Skeletal muscle cell (primary cell): ENCODE measurements at regions not wholly inside any gene's neighbourhood (a gene's known extent, or its start where the extent isn't known, plus 50 kb on each side); places are given as distances from the start of the nearest gene placed in this dataset.
A peak's percentile ranks its signal among the peaks of the same experiment; 100 is the strongest.
"Not testable (repeated sequence)": the region's sequence is repeated elsewhere in the genome, so short reads cannot be mapped to it uniquely, and the experiment has no call there.

Experiments
- DNase-seq: peaks from one replicate; pipeline ENCODE4 v3.0.0-alpha.2; 2010; ENCODE audit warnings: low read depth
- H3K4me3 ChIP-seq: 2 replicates; pipeline ENCODE4 v1.5.1; 2011; ENCODE audit warnings: low read depth, mild to moderate bottlenecking, control low read depth, low read length, moderate library complexity

DNA sequence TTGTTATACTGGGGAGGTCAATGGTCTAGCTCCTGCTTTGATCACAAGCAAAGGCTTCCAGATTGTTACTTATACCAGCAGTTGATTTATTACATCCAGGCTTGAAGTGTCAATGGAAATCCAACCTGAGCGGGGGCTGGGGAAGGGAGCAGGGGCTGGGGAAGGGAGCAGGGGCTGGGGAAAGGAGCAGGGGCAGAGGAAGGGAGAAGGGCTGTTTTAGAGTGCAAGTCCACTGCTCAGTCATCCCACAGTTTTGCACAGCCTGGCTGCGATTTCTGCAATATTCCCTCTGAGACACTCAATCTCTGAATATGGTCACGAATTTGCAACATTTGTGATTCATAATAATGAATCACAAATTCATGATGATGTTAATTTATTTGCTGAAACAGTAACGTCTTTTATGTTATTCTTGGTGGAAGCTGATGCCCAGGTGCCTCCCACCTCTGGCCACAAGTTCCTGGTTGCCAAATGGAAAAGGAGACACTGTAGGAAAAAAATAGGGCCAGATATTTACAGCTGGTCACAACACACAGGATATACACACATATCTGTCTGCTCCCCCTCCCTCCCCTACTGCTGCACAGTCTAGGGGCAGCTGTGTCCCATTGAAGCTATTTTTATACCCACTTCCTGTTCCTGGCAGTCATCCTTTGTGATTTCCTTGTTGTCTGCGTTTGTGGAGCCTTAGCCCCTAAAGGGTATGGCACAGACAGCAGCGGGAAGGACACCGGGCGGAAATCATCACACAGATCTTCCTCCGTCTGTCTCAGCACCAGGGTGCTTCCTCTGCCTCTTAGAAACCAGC lies 325.1 kb downstream of the GADD45G start:
- DNase-seq, result no peak
- no peak overlapping the region for H3K4me3 ChIP-seq

DNA sequence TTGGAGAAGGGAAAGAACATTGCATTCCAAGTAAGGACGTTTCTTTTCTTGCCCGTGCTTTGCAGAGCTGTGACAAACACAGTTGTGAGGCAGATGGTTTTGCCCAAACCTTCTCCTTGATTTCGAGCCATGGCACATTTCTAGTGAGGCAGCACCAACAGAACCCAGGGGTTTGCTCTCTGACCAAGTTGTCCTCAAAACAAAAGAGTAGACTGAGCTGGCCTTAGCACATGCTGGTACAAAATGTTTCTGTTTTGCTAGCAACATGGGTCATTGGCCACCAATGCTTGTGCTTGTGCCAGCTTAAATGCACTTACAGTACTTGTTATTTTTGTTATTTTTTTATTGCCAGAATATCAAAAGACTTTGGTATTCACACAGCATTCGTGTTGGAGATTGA lies 328.8 kb downstream of the GADD45G start:
- DNase-seq, result no peak
- H3K4me3 ChIP-seq, result no peak overlapping the region

GRCh38 chr9:89935115-89935514 lies 330.3 kb downstream of the GADD45G start:
- no peak overlapping the region for H3K4me3 ChIP-seq
- DNase-seq, result no peak

DNA sequence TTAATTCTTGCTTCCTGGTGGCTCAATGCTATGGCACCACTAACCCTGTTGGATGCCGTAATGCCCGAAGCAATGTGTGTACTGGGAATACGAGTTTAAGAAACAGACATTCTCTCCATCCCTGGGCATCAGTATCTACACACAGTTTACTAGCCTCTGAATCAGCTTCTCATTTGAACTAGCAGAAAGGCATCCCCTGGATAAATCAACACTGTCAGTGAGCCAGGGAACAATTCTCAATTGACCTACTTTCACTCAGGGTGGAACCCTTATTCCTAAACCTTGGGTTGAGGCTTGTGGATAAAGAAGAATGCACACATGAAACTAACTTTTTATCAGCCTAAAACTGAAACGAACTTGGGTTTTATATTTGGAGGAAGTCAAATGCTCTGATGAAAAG lies 331.0 kb downstream of the GADD45G start:
- DNase-seq, result no peak
- no peak overlapping the region for H3K4me3 ChIP-seq

GRCh38 chr9:89937051-89937450 lies 332.2 kb downstream of the GADD45G start:
- no peak for DNase-seq
- H3K4me3 ChIP-seq, result no peak overlapping the region

- no peak for DNase-seq
- no peak overlapping the region for H3K4me3 ChIP-seq
These were observed 334.4 kb downstream of the GADD45G start for GRCh38 chr9:89939181-89939580.

- no peak for DNase-seq
- H3K4me3 ChIP-seq, result no peak overlapping the region
These were observed 334.9 kb downstream of the GADD45G start for GRCh38 chr9:89939626-89940292.

- no peak for DNase-seq
- no peak overlapping the region for H3K4me3 ChIP-seq
These were observed 335.8 kb downstream of the GADD45G start for GRCh38 chr9:89940625-89941024.

DNA sequence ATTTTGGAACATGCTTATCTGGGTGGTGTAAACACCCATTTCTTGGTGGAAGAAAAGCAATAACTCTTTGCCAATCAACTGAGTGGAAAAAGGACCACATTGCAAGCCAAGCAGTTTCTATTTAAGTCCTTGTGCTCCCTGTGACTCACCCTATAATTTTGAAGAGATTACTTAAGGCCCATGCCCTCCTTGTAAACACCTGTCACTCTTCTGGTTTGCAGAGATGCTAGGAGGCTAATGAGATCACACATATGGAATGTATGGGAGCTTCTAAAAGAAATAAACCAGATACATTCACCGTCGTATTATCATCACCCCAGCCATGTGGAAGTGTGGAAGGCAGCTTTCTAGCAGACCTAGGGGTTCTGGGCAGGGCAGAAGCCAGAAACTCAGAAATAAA lies 337.1 kb downstream of the GADD45G start:
- H3K4me3 ChIP-seq, result no peak overlapping the region
- peak; percentile 68 for DNase-seq

DNA sequence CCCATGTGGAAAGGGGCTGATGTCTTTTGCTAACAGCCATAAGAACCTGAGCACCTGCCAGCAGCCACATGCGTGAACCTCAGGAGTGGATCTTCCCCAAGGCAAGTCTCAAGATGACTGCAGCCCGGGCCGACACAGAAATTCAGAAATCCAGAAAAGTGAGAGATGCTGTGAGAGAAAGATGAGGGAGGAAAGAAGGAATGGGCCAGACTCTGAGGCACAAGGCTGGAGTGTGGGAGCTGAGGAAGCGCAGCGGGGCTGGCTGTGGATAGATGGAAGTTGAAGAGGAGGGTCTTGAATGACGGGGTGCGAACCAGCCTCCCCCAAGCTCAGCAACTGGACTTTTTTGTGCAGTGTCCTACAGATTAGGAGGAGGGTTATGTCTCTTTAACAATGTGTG lies 337.8 kb downstream of the GADD45G start:
- H3K4me3 ChIP-seq, result no peak overlapping the region
- no peak for DNase-seq

DNA sequence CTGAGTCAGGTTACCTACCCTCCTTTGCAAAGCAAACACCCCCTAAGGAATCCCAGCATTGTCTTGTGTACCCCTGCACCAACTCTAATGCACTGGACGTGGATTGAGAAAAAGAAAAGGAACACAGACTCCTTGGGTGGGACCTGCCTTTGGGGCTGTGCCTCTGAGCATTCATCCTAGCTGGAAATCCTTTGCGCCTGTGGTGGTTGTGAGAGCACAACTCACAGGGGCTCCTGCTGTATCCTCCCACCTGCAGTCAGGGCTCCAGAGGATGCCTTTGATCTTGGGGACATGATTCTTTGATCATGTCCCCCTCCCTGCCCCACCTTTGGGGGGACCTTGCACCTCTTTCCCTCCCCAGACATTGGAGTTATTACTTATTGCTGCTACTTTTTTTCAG lies 338.5 kb downstream of the GADD45G start:
- H3K4me3 ChIP-seq, result no peak overlapping the region
- DNase-seq, result no peak

DNA sequence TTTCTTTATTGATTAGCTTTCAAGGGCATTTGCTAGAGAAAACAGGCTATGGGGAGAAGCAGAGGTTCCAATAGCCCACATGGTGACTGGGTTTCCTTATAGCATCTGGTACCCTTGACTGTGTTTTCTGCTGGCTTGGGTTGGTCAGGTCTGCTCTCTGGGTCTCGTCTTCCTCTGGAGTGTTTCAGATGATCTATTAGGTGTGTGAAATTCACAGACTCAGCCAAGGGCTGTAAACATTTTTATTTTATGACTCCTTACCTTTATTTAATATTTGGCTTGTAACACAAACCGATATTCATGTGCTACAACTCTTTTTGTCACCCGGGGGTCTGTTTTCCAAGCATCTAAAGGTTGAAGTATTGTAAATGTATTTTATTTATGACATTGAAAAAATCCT lies 338.9 kb downstream of the GADD45G start:
- DNase-seq, result no peak

DNA sequence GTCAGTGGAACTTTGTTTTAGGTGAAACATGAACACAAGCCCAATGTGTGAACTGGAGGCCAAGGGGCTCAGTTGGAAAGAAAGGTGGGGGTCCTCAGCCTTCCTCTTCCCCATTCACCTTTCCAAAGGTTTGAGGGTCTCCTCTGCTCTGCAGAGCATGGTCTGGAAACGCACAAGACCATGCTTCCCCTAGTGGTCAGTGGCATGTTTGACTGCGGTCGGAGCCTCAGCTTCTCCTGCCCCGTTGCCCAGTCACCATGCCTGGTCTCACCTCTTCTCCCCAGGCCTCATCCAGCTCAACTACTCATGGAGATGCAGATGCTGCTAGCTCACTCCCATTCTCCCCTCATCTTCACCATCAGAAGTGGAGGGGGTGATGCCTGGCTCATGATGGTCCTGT lies 340.3 kb downstream of the GADD45G start:
- no peak for DNase-seq
- H3K4me3 ChIP-seq, result no peak overlapping the region

More for the DNA sequence above, 338.9 kb downstream of the GADD45G start:
- no peak overlapping the region for H3K4me3 ChIP-seq

- no peak overlapping the region for H3K4me3 ChIP-seq
- no peak for DNase-seq
These were observed 341.9 kb downstream of the GADD45G start for GRCh38 chr9:89946741-89947140.

DNA sequence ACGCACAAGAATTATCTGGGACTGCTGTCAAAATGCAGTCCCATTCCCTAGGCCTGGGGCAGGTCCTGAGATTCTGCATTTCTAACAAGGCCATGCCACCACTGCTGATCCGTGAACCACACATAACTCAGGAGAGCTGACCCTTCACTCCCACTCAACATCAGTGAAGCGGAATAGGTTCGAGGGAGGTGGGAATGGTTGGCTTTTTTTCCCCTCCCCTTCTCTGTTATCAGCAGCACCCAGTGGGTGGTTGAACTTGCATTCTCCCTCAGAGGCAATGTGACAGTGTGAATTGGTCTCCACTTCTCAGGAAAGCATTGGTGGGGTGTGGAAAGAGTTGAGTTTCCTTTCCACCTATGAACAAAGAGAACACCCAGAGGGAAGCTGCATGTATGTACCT lies 344.3 kb downstream of the GADD45G start:
- no peak overlapping the region for H3K4me3 ChIP-seq
- no peak for DNase-seq

DNA sequence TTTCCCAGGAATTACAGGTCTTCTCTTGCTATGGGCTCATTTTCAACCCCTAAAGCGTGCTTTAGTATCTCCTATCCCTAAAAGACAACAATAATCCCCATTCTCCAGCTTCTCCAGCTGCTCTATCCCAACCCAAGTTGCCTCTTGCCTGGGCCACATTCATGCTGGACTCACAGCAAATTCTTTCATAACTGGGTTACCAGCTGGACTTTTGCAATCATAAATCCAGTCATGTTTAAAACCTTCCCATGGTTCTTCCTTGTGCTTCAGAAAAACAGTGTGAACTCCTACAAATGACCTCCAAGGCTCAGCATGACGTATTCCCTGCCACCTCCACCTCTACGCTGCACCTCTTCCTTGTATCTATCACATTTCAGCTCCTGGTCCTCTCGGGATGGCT lies 346.9 kb downstream of the GADD45G start:
- no peak for DNase-seq
- no peak overlapping the region for H3K4me3 ChIP-seq

- H3K4me3 ChIP-seq, result no peak overlapping the region
- no peak for DNase-seq
These were observed 347.6 kb downstream of the GADD45G start for GRCh38 chr9:89952401-89952800.

GRCh38 chr9:89953263-89953662 lies 348.5 kb downstream of the GADD45G start:
- not testable (repeated sequence) for H3K4me3 ChIP-seq, DNase-seq

GRCh38 chr9:89953824-89954615 lies 349.2 kb downstream of the GADD45G start:
- no peak for DNase-seq
- H3K4me3 ChIP-seq, result no peak overlapping the region

DNA sequence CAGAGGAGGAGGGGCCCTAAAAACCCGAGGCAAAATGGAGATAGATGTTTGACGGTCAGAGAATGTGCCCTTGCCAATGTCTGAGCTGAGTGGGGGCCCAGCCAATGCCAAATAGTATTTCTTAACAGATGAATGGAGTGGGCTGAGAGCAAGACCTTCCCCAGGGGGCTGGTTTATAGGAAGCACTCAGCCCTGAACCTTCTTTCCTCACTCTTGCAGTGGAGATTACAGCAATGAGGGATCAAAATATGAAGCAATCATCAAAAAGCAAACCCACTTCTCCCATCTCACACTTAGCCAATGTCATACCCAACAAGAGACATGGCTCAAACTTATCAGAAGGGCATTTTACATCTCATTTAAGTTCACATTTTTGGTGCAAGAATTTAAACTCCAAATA lies 350.3 kb downstream of the GADD45G start:
- DNase-seq, result no peak
- no peak overlapping the region for H3K4me3 ChIP-seq
